ENCODE measurements at regions not wholly inside any gene's neighbourhood (a gene's known extent, or its start where the extent isn't known, plus 50 kb on each side); places are given as distances from the start of the nearest gene placed in this dataset.

DNA sequence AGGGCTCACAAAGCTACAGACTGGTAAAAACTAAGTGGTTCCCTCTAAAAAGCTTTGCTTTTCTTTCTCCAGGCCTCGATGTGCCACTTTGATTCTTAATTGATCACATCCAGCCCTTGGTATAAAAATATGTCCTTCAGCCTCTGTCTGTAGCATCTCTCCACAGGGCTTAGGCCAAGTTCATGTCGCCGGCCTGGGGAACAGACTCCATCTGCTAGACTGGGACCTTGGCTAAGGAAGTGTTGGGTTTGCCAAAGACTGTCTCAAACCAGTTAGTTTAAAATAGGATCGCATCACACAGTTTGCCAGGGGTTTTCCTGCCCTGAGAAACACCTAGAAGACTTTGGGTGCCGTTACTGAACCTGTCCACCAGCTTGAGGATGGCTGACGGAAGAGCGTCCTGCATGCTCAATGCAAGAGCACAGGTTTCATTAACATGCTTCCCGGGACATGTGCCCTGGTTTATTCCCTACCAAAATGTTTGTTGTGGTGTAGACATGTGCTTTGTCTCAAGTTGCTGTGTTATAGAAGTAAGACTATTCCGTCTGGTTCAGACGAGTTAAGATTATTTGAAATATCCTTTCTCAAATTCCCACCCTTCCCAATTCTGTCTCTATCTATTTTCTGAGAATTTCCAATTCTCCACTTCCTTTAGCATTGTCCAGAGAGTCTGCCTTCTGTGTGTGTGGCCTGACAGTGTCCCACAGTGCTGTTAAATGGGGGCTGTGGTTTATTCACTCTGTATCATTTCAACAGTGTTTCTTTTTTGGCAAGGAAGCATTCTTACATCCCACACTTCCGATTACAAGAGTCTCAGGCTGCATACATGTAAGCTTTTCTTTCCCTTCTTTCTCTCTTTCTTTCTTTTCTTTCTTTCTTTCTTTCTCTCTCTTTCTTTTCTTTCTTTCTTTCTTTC lies 334.7 kb downstream of the INHBA start:
- TF ChIP-seq, protein P1, sequence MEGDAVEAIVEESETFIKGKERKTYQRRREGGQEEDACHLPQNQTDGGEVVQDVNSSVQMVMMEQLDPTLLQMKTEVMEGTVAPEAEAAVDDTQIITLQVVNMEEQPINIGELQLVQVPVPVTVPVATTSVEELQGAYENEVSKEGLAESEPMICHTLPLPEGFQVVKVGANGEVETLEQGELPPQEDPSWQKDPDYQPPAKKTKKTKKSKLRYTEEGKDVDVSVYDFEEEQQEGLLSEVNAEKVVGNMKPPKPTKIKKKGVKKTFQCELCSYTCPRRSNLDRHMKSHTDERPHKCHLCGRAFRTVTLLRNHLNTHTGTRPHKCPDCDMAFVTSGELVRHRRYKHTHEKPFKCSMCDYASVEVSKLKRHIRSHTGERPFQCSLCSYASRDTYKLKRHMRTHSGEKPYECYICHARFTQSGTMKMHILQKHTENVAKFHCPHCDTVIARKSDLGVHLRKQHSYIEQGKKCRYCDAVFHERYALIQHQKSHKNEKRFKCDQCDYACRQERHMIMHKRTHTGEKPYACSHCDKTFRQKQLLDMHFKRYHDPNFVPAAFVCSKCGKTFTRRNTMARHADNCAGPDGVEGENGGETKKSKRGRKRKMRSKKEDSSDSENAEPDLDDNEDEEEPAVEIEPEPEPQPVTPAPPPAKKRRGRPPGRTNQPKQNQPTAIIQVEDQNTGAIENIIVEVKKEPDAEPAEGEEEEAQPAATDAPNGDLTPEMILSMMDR (IDR thresholded peaks at IDR 0.05; ENCODE audit: low read length, missing control alignments), result no peak
- no peak overlapping the region for H3K4me3 ChIP-seq (replicated peaks; ENCODE audit: low read depth, low read length)
- DNase-seq (ENCODE audit: low read depth), result peak; percentile 63

DNA sequence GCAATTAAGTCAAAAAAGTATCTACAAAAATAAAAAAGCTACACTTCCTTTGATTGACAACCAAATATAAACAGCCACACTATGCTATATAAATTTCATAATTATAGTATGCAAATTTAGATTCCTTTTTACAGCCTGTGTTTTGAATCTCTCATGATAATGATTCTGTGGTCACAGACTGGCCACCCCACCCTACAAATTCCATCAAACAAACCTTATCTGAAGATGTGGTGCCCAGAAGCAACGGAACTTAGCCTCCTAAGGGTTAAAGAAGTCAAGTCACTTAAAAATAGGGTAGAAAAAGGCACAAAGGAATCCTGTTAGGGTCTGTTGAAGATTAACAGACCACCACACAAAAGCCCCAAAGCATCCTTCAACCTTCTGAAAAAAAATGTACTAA lies 351.8 kb downstream of the INHBA start:
- TF ChIP-seq, protein P1 (IDR thresholded peaks at IDR 0.05; ENCODE audit: low read length, missing control alignments), result no peak

DNA sequence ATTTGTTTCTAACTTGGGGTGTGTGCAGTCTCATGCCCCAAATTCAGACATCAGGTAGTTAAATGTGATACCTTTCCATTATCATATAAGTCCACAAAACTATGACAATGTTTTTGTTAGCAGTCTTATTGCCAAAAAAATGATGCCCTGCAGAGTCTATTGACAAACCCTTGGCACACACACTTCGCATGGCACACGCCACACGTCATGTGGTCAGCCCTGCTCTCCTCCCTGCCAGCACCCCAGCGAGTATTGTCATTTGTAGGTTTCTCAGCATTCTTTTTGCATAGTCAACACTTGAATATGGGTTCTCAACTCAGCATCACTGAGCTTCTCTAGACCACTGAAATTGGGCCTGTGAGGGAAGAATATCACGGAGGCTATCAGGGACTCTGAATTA lies 356.0 kb downstream of the INHBA start:
- DNase-seq (ENCODE audit: low read depth), result no peak
- no peak overlapping the region for H3K4me3 ChIP-seq (replicated peaks; ENCODE audit: low read depth, low read length)
- TF ChIP-seq, protein P1 (IDR thresholded peaks at IDR 0.05; ENCODE audit: low read length, missing control alignments), result no peak

More for the DNA sequence above, 351.8 kb downstream of the INHBA start:
- H3K4me3 ChIP-seq (replicated peaks; ENCODE audit: low read depth, low read length), result no peak overlapping the region
- DNase-seq (ENCODE audit: low read depth), result no peak

DNA sequence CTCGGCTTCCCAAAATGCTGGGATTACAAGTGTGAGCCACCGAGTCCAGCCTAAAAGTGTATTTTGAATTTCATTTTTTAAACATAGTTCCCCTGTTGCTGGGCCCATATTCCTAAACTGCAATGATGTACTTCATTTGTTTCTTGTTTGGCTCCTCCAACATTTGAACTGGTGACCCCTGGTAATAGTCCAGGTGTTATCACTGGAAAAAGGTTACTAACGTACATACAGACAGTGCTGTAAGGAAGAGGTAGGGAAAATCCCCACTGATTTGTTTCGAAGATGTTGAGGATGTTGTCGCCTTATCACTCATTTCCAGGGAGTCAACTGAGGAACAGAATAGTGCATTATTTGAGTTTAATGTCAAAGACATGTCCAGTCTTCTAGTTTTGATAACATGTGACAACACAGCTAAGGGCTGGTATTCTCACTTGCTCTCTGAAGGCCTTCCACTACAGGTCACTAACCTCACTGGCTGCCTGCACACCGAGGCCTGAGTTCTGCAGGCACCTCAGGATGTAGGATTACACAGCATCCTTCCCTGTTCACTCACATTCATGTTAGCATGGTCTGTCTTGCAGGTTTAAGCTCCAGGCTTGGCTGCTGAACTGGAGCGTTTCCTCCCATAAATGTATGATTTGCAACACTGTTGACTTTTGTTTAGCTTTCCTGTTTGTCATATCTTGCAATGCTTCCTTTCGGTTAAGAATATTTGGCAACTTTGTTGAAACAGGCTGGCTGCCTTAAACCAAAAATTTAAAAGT lies 362.8 kb downstream of the INHBA start:
- no peak overlapping the region for H3K4me3 ChIP-seq (replicated peaks; ENCODE audit: low read depth, low read length)
- TF ChIP-seq, protein P1 (IDR thresholded peaks at IDR 0.05; ENCODE audit: low read length, missing control alignments), result no peak
- DNase-seq (ENCODE audit: low read depth), result peak; percentile 32

DNA sequence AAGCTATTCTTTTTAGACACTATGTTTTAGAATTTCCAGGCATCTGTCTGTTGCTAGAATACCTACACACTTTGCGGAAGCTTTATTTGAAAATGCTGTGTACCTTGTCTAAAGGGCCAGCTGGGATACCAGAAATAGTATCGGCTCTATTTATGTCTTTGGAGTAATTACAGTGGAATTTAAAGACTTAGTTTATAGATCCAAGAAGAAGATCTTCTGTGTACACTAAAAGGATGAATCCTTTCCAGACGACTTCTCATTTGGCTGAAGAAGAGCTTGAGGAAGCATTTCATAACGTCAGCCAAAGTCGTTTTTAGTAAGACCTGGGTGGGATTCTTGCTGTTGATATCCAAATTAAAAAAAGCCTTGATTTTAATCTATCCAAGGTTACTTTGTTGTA lies 365.9 kb downstream of the INHBA start:
- no peak for DNase-seq (ENCODE audit: low read depth)
- no peak overlapping the region for H3K4me3 ChIP-seq (replicated peaks; ENCODE audit: low read depth, low read length)
- TF ChIP-seq, protein P1 (IDR thresholded peaks at IDR 0.05; ENCODE audit: low read length, missing control alignments), result no peak

DNA sequence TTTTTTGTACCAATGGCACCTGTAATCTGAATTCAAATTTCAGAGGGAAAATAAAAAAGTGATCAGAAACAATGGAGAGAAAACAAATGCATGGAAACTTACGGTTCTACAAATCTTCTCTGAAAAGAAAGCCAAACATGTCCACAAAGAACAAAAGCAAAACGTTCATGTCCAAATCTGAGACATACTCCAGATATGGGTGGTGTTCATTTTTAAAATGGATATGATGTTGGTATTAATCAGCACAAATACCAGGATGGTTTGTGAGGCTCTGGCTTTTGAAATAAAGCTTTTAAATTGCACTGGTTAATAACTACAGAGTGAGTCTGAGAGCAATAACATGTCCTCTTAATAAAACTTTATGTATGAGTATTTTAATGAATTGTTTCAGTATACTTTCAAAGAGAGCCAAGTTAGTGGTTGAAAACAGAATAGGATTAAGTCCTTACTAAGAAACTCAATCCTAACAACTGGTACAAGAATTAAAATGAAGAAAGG lies 366.4 kb downstream of the INHBA start:
- no peak overlapping the region for H3K4me3 ChIP-seq (replicated peaks; ENCODE audit: low read depth, low read length)
- TF ChIP-seq, protein P1 (IDR thresholded peaks at IDR 0.05; ENCODE audit: low read length, missing control alignments), result no peak
- DNase-seq (ENCODE audit: low read depth), result no peak

Measured in fibroblast of pulmonary artery (primary cell).